ENCODE measurements at regions not wholly inside any gene's neighbourhood (a gene's known extent, or its start where the extent isn't known, plus 50 kb on each side); places are given as distances from the start of the nearest gene placed in this dataset.

- TF ChIP-seq, protein P1, sequence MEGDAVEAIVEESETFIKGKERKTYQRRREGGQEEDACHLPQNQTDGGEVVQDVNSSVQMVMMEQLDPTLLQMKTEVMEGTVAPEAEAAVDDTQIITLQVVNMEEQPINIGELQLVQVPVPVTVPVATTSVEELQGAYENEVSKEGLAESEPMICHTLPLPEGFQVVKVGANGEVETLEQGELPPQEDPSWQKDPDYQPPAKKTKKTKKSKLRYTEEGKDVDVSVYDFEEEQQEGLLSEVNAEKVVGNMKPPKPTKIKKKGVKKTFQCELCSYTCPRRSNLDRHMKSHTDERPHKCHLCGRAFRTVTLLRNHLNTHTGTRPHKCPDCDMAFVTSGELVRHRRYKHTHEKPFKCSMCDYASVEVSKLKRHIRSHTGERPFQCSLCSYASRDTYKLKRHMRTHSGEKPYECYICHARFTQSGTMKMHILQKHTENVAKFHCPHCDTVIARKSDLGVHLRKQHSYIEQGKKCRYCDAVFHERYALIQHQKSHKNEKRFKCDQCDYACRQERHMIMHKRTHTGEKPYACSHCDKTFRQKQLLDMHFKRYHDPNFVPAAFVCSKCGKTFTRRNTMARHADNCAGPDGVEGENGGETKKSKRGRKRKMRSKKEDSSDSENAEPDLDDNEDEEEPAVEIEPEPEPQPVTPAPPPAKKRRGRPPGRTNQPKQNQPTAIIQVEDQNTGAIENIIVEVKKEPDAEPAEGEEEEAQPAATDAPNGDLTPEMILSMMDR (IDR thresholded peaks at IDR 0.05), result no peak
- no peak for TF ChIP-seq POLR2A (IDR thresholded peaks at IDR 0.05)
These were observed 85.6 kb downstream of the RAP2B start for GRCh38 chr3:153247331-153248330.

Measured in adrenal gland (tissue), 5 donors.